ENCODE measurements at regions not wholly inside any gene's neighbourhood (a gene's known extent, or its start where the extent isn't known, plus 50 kb on each side); places are given as distances from the start of the nearest gene placed in this dataset.
"Not testable (repeated sequence)": the region's sequence is repeated elsewhere in the genome, so short reads cannot be mapped to it uniquely, and the experiment has no call there.

- H3K9me3 Mint-ChIP-seq, result peaks cover 43% of the 10 kb centered on the region
- no peak overlapping the region for H3K27ac Mint-ChIP-seq
- no peak for DNase-seq
- no peak overlapping the region for H3K4me3 Mint-ChIP-seq
- H3K36me3 Mint-ChIP-seq (ENCODE audit: low read depth), result no peaks in the 10 kb centered on the region
- TF ChIP-seq, protein P1, sequence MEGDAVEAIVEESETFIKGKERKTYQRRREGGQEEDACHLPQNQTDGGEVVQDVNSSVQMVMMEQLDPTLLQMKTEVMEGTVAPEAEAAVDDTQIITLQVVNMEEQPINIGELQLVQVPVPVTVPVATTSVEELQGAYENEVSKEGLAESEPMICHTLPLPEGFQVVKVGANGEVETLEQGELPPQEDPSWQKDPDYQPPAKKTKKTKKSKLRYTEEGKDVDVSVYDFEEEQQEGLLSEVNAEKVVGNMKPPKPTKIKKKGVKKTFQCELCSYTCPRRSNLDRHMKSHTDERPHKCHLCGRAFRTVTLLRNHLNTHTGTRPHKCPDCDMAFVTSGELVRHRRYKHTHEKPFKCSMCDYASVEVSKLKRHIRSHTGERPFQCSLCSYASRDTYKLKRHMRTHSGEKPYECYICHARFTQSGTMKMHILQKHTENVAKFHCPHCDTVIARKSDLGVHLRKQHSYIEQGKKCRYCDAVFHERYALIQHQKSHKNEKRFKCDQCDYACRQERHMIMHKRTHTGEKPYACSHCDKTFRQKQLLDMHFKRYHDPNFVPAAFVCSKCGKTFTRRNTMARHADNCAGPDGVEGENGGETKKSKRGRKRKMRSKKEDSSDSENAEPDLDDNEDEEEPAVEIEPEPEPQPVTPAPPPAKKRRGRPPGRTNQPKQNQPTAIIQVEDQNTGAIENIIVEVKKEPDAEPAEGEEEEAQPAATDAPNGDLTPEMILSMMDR (IDR thresholded peaks at IDR 0.05), result no peak
- H3K27me3 Mint-ChIP-seq (ENCODE audit: insufficient read depth), result no peaks in the 10 kb centered on the region; the same call in 1 of the 2 replicates
- H3K4me1 Mint-ChIP-seq (ENCODE audit: low read depth), result no peaks in the 10 kb centered on the region
These were observed 358.2 kb downstream of the KIF2B start for GRCh38 chr17:54180950-54181349.

DNA sequence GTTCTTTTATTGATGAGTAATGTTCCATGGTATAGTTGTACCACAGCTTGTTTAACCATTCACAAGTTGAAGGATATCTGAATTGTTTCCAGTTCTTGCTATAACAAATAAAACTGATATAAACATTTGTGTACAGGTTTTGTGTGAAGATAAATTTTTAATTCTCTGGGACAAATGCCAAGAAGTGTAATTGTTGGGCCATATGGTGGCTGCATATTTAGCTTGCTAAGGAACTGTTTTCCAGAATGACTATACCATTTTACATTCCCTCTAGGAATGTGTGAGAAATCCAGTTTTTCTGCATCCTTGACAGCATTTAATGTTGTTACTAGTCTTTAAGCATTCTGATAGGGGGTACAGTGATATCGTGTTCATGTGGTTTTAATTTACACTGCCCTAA is 368.5 kb downstream of the KIF2B start:
- TF ChIP-seq, protein P1 (IDR thresholded peaks at IDR 0.05), result no peak
- Mint-ChIP-seq H3K9me3 (peaks cover 48% of the 10 kb centered on the region), H3K4me3 (no peak overlapping the region), H3K27me3 (ENCODE audit: insufficient read depth) (0 out of 2 replicates have a peak, but pooled peaks cover 1% of the 10 kb centered on the region), H3K27ac (no peak overlapping the region), H3K4me1 (ENCODE audit: low read depth) (no peaks in the 10 kb centered on the region), H3K36me3 (ENCODE audit: low read depth) (no peaks in the 10 kb centered on the region)
- DNase-seq, result no peak

DNA sequence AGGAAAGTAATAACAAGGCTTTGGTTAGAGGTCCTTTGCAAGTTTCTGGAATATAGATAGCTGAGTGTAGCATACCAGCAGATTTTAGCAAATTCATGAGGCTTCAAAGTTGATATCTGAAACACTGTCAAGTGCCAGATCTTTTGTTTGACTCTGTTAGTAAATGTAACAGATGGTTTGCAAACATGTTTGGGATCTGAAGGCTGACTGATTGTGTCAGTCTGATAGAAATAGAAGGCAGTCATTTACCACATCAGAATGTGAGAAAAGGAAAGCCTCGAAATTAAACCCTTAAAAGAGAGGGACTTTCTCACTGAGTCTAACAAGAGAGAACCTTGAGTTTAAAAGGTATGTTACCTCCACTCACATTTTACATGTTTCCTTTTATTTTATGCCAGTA is 371.5 kb downstream of the KIF2B start:
- peaks cover 36% of the 10 kb centered on the region for H3K9me3 Mint-ChIP-seq
- H3K27ac Mint-ChIP-seq, result no peak overlapping the region
- H3K36me3 Mint-ChIP-seq (ENCODE audit: low read depth), result no peaks in the 10 kb centered on the region
- no peak for DNase-seq
- 0 out of 2 replicates have a peak, but pooled peaks cover 1% of the 10 kb centered on the region for H3K27me3 Mint-ChIP-seq (ENCODE audit: insufficient read depth)
- no peak overlapping the region for H3K4me3 Mint-ChIP-seq
- no peaks in the 10 kb centered on the region for H3K4me1 Mint-ChIP-seq (ENCODE audit: low read depth)
- TF ChIP-seq, protein P1 (IDR thresholded peaks at IDR 0.05), result no peak

- 0 out of 2 replicates have a peak, but pooled peaks cover 1% of the 10 kb centered on the region for H3K27me3 Mint-ChIP-seq (ENCODE audit: insufficient read depth)
- no peak overlapping the region for H3K27ac Mint-ChIP-seq
- H3K9me3 Mint-ChIP-seq, result peaks cover 26% of the 10 kb centered on the region
- TF ChIP-seq, protein P1 (IDR thresholded peaks at IDR 0.05), result no peak
- H3K36me3 Mint-ChIP-seq (ENCODE audit: low read depth), result no peaks in the 10 kb centered on the region
- DNase-seq, result no peak
- no peak overlapping the region for H3K4me3 Mint-ChIP-seq
- H3K4me1 Mint-ChIP-seq (ENCODE audit: low read depth), result no peaks in the 10 kb centered on the region
These were observed 374.0 kb downstream of the KIF2B start for GRCh38 chr17:54196751-54197150.

DNA sequence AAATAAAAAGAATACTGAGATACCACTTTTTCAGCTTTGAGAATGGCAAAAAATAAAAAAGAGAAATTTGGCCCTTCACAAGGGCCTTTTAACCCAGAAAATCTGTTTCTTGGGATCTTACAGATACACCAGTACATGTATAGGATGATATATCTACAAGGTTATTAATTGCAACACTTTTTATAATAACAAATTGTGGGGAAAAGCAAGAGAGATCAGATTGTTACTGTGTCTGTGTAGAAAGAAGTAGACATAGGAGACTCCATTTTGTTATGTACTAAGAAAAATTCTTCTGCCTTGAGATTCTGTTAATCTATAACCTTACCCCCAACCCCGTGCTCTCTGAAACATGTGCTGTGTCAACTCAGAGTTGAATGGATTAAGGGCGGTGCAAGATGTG is 378.7 kb downstream of the KIF2B start:
- not testable (repeated sequence) for H3K36me3 Mint-ChIP-seq (ENCODE audit: low read depth); DNase-seq; H3K4me3 Mint-ChIP-seq; H3K27ac Mint-ChIP-seq; H3K27me3 Mint-ChIP-seq (ENCODE audit: insufficient read depth); H3K4me1 Mint-ChIP-seq (ENCODE audit: low read depth)
- peaks cover 12% of the 10 kb centered on the region for H3K9me3 Mint-ChIP-seq

GRCh38 chr17:54220829-54221228 is 398.1 kb downstream of the KIF2B start:
- no peak overlapping the region for H3K4me3 Mint-ChIP-seq
- DNase-seq, result no peak
- TF ChIP-seq, protein P1 (IDR thresholded peaks at IDR 0.05), result no peak
- H3K4me1 Mint-ChIP-seq (ENCODE audit: low read depth), result no peaks in the 10 kb centered on the region
- H3K27me3 Mint-ChIP-seq (ENCODE audit: insufficient read depth), result no peaks in the 10 kb centered on the region; the same call in 1 of the 2 replicates
- H3K27ac Mint-ChIP-seq, result no peak overlapping the region
- H3K9me3 Mint-ChIP-seq, result peaks cover 17% of the 10 kb centered on the region
- H3K36me3 Mint-ChIP-seq (ENCODE audit: low read depth), result no peaks in the 10 kb centered on the region
